PFSK-1 (cell line): ENCODE measurements at regions not wholly inside any gene's neighbourhood (a gene's known extent, or its start where the extent isn't known, plus 50 kb on each side); places are given as distances from the start of the nearest gene placed in this dataset.

Experiments
- REST ChIP-seq, 2 experiments: IDR thresholded peaks; 2 replicates each; pipeline versions ENCODE4 v1.6.1 to v1.8.0; 2011 to 2012; ENCODE audit warnings: low read depth in 2 of 2, low read length in 2 of 2, control low read depth in 1 of 2, inconsistent platforms in 1 of 2, mild to moderate bottlenecking in 1 of 2, moderate library complexity in 1 of 2; ENCODE audit not compliant: insufficient read depth in 1 of 2
- SIN3A ChIP-seq: IDR thresholded peaks from 2 replicates; pipeline ENCODE4 v1.6.1; 2012; ENCODE audit warnings: mild to moderate bottlenecking, low read length, moderate library complexity, borderline replicate concordance; ENCODE audit not compliant: insufficient read depth

DNA sequence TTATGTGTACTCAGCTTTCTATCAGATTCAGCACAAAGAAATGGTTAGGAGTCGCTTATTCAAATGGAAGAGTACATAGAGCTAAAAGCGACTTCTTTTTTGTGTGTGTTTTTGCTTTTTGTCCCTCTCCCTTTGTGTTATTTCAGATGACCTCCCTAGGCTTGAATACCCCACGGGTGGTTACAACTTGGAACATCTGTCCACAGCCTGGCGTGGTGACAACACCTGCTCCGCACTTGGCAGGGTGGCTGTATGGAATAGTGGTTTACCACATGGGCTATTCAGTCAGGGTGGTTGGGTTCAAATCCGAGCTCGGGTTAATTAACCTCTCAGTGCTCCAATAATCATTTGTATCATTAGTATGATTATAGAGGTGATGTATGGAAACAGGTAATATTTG is 151.6 kb upstream of the FREM2 start:
- TF ChIP-seq SIN3A (no peak), REST (IDR thresholded peaks at IDR 0.05; ENCODE audit: insufficient read depth in 1 of 2, low read depth in 2 of 2, low read length in 2 of 2) (no peak)
